GM19468 (cell line): ENCODE measurements at regions not wholly inside any gene's neighbourhood (a gene's known extent, or its start where the extent isn't known, plus 50 kb on each side); places are given as distances from the start of the nearest gene placed in this dataset.
"Not testable (repeated sequence)": the region's sequence is repeated elsewhere in the genome, so short reads cannot be mapped to it uniquely, and the experiment has no call there.

ENCODE experiments used
- ATAC-seq: cut with Tn5 transposase; IDR thresholded peaks from one replicate; pipeline ENCODE4 v1.9.1; 2021; ENCODE audit warnings: mild to moderate bottlenecking, moderate library complexity, moderate number of reproducible peaks; ENCODE audit not compliant: unreplicated experiment; ENCODE audit errors: extremely low read depth

DNA sequence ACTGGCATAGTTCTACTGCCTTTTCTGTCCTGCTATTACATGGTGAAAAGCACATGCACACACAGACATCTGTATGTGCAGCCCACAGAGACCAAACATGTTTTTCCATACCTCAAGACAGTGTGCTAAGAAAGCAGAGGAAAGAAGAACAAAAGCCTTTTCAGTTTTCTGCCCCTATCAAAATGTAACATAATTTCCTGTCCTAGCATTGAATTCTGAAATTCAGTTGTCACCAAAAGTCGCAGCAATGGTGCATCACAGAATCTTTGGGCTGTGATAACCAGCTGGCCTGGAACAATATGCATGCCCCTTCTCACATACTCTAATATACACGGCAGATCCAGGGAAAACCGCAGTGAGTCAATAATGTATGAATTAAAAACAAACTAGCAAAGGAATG lies 153.8 kb upstream of the RAP2B start:
- no peak for ATAC-seq

DNA sequence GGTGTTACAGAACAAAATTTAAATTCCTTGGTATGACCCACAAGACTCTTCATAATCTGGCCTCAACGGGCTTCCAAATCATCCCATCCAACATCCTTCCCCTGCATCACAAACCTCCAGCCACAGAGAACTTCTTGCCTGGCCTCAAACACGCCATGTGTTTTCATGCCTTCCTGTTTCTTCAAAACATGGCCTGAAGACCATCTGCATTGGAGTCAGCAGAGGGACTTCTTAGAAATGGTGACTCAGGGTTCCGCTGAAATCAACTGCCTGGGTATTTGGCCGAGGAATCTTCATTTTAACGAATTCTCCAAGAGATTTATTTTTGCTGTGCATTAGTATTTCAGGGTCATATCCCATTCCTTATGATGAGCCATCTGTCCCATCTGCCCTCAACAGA lies 138.1 kb upstream of the RAP2B start:
- ATAC-seq = no peak

DNA sequence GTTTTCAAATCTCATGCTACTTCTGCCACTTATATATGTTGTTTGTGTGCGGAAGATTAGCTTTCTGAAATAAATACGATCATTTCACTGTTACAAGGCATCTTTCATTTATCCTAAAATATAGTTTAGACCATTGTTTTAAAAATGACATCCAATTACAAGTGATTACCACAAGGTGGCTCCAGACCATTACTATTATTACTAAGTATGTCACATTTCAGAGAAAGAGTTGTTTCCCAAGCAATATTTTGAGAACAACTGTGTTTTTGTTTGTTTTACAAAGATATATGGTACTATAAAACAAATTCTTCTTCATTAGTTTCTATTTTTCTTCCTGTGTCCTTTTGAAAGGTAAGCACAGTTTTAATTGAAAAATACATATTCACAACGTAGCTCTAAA lies 136.0 kb upstream of the RAP2B start:
- no peak for ATAC-seq

DNA sequence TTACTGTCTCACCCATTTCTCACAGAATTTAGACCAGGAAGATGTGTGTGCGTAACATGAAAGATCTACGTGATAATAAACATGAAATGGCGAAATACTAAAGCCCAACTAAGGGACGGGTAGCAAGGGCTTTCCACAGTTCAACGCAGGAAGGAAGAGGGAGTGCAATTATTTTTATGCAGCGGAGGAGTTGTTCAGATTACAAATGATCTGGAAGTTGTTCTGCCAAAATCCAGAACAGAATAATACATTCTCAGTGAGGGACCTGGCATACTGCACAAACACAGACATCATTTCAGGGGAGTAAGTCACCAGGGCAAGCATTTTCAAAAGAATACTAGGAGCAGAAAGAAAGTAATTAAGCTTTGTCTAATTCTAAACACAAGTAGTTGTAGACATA lies 133.6 kb upstream of the RAP2B start:
- ATAC-seq = no peak

DNA sequence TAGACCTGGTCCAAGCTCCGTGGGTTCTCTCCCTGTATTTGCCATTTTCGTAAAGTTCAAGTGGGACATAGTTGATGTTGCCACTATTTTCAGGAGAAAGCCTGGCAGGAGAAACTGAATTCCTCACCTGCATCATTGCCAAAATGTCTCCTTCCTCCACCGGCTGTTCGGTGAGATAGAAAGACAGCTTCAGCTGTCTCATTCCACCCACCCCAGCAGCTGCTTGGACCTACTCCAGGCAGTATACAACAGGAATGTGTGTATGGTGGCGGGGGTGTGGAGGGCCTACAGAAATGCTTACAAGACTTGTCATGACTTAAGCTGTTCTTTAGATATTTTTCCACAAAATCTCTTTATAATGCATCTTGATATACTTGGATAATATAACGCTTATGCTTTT lies 132.7 kb upstream of the RAP2B start:
- ATAC-seq = no peak

DNA sequence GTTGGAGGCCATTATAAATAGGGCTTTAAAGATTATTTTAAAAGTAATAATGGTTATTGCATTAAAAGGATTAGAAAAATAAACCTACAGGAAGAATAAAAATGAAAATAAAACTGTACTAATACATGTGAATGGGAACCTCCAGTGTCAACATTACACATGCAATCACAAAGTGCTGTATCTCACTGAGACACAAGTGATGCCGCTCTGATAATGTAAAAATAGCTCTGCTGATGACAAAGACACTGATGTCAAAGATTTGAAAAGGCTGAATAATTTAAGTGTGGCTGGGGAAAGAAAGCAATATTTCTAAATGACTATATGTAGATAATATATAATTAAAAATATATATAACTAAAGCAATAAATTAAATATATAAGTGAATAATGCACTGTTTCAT lies 129.1 kb upstream of the RAP2B start:
- ATAC-seq = no peak

DNA sequence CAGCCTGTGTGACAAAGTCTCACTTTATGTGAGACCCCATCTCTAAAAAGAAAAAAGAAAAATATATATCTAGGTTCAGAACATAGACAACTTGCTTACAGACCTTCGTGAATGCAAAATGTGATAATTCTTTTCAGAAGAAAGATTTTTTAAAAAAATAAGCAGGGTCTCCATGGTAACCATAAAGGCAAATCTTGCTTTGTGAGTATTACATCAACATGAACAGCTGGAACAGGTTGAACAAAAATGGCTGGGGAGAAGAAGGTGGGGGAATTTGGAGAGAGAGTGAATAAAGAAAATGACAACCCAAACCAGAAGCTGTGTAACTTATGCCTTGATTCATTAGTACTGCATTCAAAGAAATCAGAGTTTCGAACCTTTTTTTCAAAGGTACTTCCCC lies 125.2 kb upstream of the RAP2B start:
- no peak for ATAC-seq

DNA sequence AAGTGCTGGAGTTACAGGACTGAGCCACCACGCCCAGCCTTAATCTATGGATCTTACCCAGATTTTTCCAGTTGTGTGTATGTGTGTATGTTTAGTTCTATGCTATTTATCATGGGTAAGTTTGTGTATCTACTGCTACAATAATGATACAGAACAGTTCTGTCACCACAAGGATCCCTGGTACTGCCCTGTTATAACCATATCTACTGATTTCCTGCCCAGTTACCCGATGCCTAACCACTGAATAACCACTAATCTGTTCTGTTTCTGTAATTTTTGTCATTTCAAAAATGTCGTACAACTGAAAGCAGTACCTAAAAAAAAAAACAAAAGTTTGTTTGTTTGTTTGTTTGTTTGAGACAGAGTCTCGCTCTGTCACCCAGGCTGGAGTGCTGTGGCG lies 123.7 kb upstream of the RAP2B start:
- ATAC-seq = no peak

DNA sequence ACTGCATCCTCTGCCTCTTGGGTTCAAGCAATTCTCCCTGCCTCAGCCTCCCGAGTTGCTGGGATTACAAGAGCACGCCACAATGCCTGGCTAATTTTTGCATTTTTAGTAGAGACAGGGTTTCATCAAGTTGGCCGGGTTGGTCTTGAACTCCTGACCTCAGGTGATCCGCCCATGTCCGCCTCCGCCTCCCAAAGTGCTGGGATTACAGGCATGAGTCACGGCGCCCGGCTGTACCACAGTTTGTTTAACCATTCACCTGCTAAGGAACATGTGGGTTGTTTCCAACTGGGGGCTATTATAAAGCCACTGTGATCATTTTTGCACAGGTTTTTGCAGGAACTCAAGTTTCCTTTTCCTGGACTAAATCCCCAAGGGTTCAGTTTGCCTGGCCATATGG lies 123.2 kb upstream of the RAP2B start:
- no peak for ATAC-seq

DNA sequence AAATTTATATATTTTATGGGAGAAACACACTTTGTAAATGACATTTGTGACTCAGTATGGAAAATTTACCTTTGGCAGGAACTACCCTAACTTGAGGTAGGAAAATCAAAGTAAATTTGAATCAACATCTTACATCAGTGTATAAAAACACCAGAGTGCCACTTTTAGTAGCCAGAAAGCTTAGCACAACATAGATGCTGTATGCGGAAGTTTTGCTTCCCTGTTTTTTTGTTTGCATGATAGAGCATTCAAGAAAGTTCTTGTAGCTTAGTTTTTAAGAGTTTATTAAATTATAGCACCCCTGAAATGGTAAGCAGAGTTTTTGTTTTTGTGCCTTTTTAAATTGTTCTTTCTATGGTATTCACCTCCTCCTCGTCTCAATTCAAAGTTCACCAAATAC lies 120.8 kb upstream of the RAP2B start:
- ATAC-seq = no peak

DNA sequence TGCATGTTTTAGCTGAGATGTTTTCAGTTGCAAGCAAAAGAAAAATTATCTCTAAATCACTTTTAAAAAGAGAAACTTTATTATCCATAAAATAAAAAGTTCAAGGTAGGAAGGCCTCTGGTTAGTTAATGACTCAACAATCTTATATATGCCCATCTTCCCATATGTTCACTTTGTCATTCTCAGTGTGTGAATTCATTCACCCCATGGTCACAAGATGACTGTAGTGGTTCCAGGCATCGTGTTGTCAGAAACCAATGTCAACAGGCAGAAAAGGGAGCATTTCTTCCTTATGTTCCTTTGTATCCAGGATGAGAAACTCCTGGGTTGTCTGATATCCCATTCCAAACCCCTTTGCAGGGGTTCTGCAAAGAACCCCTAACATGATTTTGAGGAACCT lies 119.9 kb upstream of the RAP2B start:
- ATAC-seq = no peak

DNA sequence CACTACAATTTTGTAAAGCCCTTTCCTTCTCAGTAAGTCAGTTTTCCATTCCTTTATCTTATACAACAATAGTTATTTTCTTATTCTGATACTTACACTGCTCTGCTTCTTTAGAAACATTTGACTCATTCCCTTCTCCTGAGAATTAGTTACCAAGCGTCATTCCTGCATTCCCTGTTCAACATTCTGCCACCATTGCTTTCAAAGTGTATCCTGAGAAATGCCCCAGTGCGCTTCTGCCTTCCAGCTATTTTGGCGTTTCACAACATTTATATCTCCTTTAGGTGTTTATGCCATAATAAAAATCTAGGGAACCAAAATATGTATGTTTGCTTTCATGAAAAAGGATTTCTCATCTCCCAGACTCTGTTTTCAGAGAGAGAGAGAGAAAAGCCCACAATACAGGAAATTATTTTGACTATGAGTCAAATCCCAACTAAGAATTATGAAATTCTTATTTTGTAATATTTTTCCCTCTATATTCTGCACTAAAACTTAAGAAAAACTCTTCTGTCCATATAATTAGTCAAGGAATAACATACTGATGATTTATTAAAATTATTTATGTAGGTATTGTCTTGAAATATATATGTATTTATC lies 118.2 kb upstream of the RAP2B start:
- ATAC-seq = no peak

DNA sequence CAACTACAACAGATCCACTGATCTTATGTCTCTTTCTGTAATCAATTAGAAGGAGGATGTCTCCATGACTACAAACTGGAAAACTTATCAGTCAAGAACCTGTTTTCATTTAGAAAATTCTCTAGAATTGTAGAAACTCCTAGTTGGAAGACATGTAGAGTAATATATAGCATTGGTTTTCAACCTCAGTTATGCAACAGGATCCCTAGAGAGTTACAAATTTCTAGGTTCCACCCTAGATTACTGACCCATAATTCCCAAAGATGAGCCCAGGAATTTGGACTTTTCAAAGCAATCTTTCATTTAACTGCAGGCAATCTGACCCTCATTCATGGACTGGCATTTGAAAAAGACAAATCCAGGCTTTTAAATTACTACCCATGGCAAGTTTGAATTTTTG lies 116.9 kb upstream of the RAP2B start:
- no peak for ATAC-seq

DNA sequence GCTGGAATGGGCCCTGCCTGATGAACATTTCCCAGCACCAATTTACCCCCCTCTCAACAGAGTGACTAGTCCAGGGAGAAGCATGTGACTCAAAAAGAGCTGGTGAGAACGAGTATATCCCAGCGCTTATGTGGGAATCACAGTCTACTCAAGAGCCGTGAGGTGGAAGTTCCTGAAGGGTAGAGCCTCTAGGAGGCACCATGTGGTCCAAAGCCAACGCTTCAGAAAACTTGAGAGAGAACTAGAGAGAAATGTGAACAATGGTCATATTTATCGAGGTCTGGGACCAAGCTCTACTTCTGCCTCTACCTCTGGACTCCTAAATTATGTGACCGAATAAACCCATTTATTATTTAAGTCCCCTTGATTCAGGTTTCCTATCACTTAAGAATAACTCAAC lies 111.0 kb upstream of the RAP2B start:
- ATAC-seq = no peak

DNA sequence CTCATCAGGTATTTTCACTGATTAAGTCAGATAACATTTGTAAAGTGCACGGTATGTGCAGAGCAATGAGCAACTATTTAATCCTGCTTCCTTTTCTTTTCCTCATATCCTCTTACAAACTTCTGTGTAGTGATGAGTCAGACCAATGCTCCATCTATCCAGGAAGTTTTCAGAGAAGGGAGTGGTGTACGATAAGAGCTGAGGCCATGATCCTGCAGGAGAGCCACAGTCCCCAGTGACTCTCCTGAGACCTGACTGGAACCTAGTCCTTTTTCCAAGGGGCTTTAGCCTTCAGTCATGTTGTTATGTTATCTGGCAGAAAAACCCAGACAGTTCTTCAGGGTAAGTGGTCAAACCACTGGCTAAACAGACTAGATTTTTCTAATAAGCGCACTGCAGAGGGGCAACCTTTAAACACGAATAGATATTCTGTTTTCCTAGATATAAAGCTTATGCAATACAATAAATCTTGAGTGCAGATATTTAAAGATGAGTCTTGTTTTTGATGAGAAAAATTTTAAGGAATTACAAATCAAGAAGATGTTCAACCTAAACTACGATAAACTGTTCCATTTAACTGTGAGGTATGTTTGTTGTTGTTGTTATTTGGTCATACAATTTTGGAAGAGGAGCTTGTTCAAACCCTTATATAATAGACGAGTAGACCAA lies 110.5 kb upstream of the RAP2B start:
- ATAC-seq = no peak

DNA sequence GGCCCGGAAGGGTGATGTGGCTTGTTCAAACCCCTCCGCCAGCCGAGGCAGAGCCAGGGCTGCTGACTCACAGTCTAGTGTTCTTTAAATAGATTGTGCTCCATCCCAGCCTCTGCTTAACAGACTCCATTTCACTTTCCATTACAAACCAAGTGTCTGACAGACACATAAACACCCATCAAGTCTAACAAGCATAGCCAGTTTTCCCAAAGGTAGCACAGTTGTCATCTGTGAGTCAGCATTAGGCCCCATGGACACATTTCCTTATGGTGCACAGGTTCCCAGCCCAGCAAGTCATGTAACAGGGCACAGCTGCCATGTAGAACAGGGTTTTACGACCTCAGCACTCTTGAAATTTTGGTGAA lies 109.9 kb upstream of the RAP2B start:
- ATAC-seq = no peak

DNA sequence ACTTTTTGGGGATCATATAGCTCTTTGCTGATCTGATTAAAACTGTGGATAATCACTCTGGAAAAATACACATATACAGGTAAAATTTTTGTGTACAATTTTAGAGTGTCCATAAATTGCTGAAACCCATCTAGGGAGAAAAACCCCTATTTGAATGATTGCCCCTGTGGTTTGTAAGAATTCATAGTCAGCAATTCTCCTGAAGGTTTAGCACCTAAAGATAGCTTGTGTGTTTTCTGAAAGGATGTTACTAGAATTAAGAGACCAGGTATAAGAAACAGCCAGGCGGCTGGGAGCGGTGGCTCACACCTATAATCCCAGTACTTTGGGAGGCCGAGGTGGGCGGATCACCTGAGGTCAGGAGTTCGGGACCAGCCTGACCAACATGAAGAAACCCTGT lies 106.8 kb upstream of the RAP2B start:
- ATAC-seq = no peak

DNA sequence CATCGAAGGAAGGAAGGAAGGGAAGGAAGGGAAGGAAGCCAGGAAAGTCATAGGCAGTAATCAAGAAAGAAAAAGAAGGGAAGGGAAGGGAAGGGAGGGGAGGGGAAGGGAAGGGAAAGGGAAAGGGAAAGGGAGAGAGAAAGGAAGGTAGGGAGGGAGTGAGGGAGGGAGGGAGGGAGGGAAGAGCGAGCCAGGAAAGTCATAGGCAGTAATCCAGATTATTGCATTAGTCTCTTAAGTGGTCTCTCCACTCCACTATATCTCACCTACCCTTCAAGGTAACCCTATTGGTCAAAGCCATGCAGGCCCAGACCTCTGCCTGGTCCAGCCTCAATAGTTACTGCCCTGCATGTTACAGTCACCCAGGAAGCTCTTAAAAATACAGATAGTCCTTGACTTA lies 106.2 kb upstream of the RAP2B start:
- no peak for ATAC-seq

DNA sequence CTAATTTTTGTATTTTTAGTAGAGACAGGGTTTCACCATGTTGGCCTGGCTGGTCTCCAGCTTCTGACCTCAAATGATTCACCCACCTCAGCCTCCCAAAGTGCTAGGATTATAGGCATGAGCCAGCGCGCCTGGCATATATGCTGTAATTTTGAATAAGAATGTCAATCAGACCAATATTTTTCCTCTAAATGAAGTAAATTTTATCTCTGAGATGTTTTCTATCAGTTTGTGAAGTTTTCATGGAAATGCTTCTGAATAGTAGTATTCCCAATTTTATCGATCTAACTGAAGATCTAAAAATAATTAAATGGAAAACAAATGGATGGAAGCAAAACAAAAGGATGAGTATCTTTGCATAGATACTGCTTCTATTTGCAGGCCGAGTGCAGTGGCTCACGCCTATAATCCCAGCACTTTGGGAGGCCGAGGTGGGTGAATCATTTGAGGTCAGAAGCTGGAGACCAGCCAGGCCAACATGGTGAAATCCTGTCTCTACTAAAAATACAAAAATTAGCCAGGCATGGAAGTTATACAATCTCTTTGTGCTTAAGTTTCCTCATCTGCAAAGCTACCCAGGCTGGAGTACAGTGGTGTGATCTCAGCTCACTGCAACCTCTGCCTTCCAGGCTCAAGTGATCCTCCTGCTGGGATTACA lies 103.9 kb upstream of the RAP2B start:
- ATAC-seq = not testable (repeated sequence)

DNA sequence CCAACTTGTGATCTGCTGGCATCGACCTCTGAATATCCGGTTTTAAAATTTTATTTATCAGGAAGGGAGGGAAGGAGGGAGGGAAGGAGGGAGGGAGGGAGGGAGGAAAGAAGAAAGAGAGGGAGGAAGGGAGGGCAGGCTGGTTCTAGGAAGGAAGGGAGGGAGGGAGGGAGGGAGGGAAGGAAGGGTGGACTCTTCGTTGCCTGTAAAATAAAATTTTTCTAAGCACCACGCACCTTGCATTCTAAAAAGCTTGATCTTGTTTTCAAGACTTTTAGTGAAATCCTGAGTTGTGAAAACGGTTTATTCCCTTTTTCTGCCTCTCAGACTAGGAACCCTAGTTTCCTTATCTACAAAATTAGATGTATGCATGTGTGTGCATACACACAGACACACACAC lies 101.7 kb upstream of the RAP2B start:
- ATAC-seq = no peak

DNA sequence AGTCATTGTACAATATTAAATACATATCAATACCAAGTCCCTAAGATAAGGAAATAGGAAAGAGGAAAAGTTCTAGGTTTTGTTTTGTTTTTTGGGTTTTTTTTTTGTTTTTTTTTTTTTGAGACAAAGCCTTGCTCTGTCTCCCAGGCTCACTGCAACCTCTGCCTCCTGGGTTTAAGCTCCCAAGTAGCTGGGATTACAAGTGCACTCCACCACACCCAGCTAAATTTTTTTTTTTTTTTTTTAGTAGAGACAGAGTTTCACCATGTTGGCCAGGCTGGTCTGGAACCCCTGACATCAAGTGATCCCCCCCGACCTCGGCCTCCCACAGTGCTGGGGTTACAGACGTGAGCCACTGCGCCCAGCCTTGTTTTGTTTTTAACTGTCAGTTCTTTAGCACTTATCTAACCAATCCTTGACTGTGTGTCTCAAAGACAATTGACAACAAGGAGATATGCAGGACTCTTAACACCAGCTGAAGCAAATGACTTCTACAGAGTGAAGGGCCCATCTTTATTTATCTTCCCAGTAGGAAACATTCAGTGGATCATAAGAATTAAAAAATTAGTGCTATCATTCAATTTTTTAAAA lies 100.0 kb upstream of the RAP2B start:
- ATAC-seq = no peak

DNA sequence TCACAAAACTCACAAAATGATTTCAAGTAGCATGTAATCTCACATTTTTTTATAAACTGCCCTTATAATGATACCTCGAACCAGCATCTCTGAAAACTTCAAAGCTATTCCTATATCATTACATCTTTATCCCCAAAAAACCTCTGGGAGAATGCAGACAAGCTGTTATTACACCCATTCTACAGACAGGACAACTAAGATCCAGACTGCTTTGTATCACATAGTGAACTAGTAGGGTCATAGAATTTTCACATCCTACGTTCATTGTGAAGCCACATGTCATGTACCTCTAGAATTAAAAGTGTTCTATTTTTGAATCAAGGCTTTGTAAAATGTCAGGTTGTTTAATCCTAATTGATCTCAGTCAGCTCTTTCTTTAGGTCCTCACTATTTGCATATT lies 98.7 kb upstream of the RAP2B start:
- no peak for ATAC-seq
